PC-3 (cell line): ENCODE measurements at regions not wholly inside any gene's neighbourhood (a gene's known extent, or its start where the extent isn't known, plus 50 kb on each side); places are given as distances from the start of the nearest gene placed in this dataset.

Experiments
- ATAC-seq: fragments of 200-7000 bp; cut with Tn5 transposase; 2 replicates; pipeline ENCODE4 v1.9.1; 2020; ENCODE audit warnings: mild to moderate bottlenecking, moderate library complexity
- BruUV-seq: library from RNA; stranded (reverse); fragments of 400-500 nt; replicated peaks from 2 replicates; lab custom pipeline; 2021; lab: Mats Ljungman, UMichigan
- CTCF ChIA-PET: fragments of 300-600 bp; sonication (Branson Sonifier 250); formaldehyde crosslinking; loops from one replicate; lab custom pipeline; 2022; ENCODE audit warnings: antibody characterized with exemption; lab: Charles Lee
- POLR2A ChIA-PET: fragments of 300-600 bp; sonication (Branson Sonifier 250); formaldehyde crosslinking; loops from one replicate; lab custom pipeline; 2022; ENCODE audit warnings: antibody characterized with exemption; ENCODE audit not compliant: unreplicated experiment; lab: Charles Lee
- DNase-seq: peaks from one replicate; pipeline ENCODE4 v3.0.0-alpha.2; 2015
- H2AFZ ChIP-seq: fragments of 300-600 bp; sonication (generic); 2 replicates; pipeline ENCODE4 v1.6.0; 2016; ENCODE audit warnings: antibody characterized with exemption, low read length
- H3F3A ChIP-seq: fragments of 300-600 bp; sonication (generic); one replicate; pipeline ENCODE4 v1.6.0; 2017; ENCODE audit warnings: antibody characterized with exemption, low read length, control low read depth, mild to moderate bottlenecking; ENCODE audit not compliant: unreplicated experiment
- H3K27ac ChIP-seq: fragments of 300-600 bp; sonication (generic); 2 replicates; pipeline ENCODE4 v1.5.1; 2016; ENCODE audit warnings: mild to moderate bottlenecking, low read length
- H3K27me3 ChIP-seq: fragments of 300-600 bp; sonication (generic); 2 replicates; pipeline ENCODE4 v1.6.1; 2016; ENCODE audit warnings: low read length, mixed read lengths
- H3K36me3 ChIP-seq: fragments of 300-600 bp; sonication (generic); 2 replicates; pipeline ENCODE4 v1.6.1; 2016; ENCODE audit warnings: low read depth, mixed run types, low read length, mixed read lengths
- H3K4me1 ChIP-seq: fragments of 300-600 bp; sonication (generic); 2 replicates; pipeline ENCODE4 v1.5.1; 2016; ENCODE audit warnings: low read length; ENCODE audit not compliant: insufficient read depth
- H3K4me2 ChIP-seq: fragments of 300-600 bp; sonication (generic); 2 replicates; pipeline ENCODE4 v1.6.0; 2016; ENCODE audit warnings: low read length
- H3K4me3 ChIP-seq: fragments of 300-600 bp; sonication (generic); 2 replicates; pipeline ENCODE4 v1.5.1; 2016; ENCODE audit warnings: mild to moderate bottlenecking, low read length, mixed read lengths
- H3K79me2 ChIP-seq: fragments of 300-600 bp; sonication (generic); 2 replicates; pipeline ENCODE4 v1.6.1; 2017; ENCODE audit warnings: low read length, mixed read lengths
- H3K9ac ChIP-seq: fragments of 300-600 bp; sonication (generic); 2 replicates; pipeline ENCODE4 v1.6.0; 2016; ENCODE audit warnings: mild to moderate bottlenecking, low read length
- H3K9me2 ChIP-seq: fragments of 300-600 bp; sonication (generic); replicated peaks from 2 replicates; pipeline ENCODE4 v1.6.1; 2016; ENCODE audit warnings: mixed run types, low read length, mixed read lengths
- H3K9me3 ChIP-seq: fragments of 300-600 bp; sonication (generic); 2 replicates; pipeline ENCODE4 v1.6.1; 2016; ENCODE audit warnings: low read length, mixed read lengths
- H4K20me1 ChIP-seq: fragments of 300-600 bp; sonication (generic); 2 replicates; pipeline ENCODE4 v1.6.1; 2016; ENCODE audit warnings: low read length, mixed read lengths
- CTCF ChIP-seq: fragments of 300-600 bp; sonication (generic); conservative IDR thresholded peaks from 2 replicates; pipeline ENCODE4 v1.5.1; 2017; ENCODE audit warnings: antibody characterized with exemption, low read depth, mild to moderate bottlenecking, low read length
- EZH2 ChIP-seq: fragments of 300-600 bp; sonication (generic); IDR thresholded peaks from one replicate; pipeline ENCODE4 v1.6.1; 2017; ENCODE audit warnings: antibody characterized with exemption, mild to moderate bottlenecking, low read length; ENCODE audit not compliant: unreplicated experiment
- EZH2phosphoT487 ChIP-seq: fragments of 300-600 bp; sonication (generic); IDR thresholded peaks from 2 replicates; pipeline ENCODE4 v1.6.1; 2018; ENCODE audit warnings: mild to moderate bottlenecking, antibody characterized with exemption, low read length, borderline replicate concordance
- intact Hi-C: fragments of 100-400 bp; cut with micrococcal nuclease; formaldehyde crosslinking; loops from 2 replicates; pipeline ENCODE4 v1.9.0; 2023

GRCh38 chr1:10936998-10937901 is 75.2 kb upstream of the TARDBP start:
- POLR2A ChIA-PET: no interaction called here
- no peak overlapping the region for H3K9ac ChIP-seq
- TF ChIP-seq EZH2phosphoT487: no peak
- no peak for TF ChIP-seq EZH2
- TF ChIP-seq CTCF: no peak
- ATAC-seq (no peak), DNase-seq (no peak)
- H3K79me2 ChIP-seq: no peaks in the 10 kb centered on the region
- H3K27me3 ChIP-seq: no peaks in the 10 kb centered on the region
- no peaks in the 10 kb centered on the region for H3F3A ChIP-seq
- H3K4me2 ChIP-seq: no peak overlapping the region
- no peaks in the 10 kb centered on the region for H3K9me3 ChIP-seq
- H2AFZ ChIP-seq: no peak overlapping the region
- CTCF ChIA-PET: interaction anchor here (0.7 kb wide), 1 partner anchor 565 kb away, joined by 4 read pairs; no protein-coding TSS in a partner anchor
- intact Hi-C loops: no loop called here
- no TSS peak for BruUV-seq
- no peak overlapping the region for H3K27ac ChIP-seq
- no peaks in the 10 kb centered on the region for H4K20me1 ChIP-seq
- no peak overlapping the region for H3K4me3 ChIP-seq
- H3K9me2 ChIP-seq: no peaks in the 10 kb centered on the region
- H3K4me1 ChIP-seq: 0 out of 2 replicates have a peak, but pooled peaks cover 4% of the 10 kb centered on the region
- no peaks in the 10 kb centered on the region for H3K36me3 ChIP-seq

DNA sequence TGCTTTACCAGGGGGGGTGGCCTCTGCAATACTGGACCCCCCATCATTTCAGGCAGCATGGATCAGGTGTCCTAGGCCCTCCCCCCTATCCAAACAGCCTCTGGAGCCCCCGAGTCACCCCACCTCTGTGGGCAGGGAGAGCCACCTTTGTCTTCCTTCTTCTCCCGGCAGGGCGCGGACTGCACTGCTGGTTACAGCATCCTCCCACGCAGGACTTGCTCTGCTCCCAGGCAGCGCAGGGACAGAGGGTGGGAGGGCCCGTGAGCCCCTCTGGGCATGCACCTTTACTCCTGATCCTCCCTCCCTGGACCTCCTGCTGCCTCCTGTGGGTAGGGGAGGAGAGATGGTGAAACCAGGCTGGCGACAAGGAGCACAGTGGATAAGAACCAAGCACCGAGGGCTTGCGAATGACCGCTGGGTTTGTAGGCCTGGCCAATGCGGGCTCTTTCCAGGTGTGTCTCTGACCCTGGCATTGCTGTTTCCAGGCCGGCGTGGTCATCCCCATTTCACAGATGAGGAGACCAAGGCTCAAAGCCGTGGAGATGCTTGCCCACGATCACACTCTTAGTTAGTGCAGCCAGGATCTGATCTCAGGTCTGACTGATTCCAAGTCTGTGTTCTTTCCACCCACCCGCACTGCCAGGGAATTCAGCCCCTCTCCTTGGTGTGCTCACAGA is 73.6 kb upstream of the TARDBP start:
- no peak overlapping the region for H3K4me2 ChIP-seq
- no peaks in the 10 kb centered on the region for H3K27me3 ChIP-seq
- ATAC-seq (no peak), DNase-seq (no peak)
- CTCF ChIA-PET: no interaction called here
- no peaks in the 10 kb centered on the region for H4K20me1 ChIP-seq
- intact Hi-C loops: no loop called here
- no peaks in the 10 kb centered on the region for H3K36me3 ChIP-seq
- no peaks in the 10 kb centered on the region for H3F3A ChIP-seq
- H3K79me2 ChIP-seq: no peaks in the 10 kb centered on the region
- POLR2A ChIA-PET: no interaction called here
- 0 out of 2 replicates have a peak, but pooled peaks cover 4% of the 10 kb centered on the region for H3K4me1 ChIP-seq
- H3K9ac ChIP-seq: no peak overlapping the region
- no TSS peak for BruUV-seq
- no peak overlapping the region for H2AFZ ChIP-seq
- H3K9me2 ChIP-seq: no peaks in the 10 kb centered on the region
- no peak overlapping the region for H3K27ac ChIP-seq
- H3K9me3 ChIP-seq: no peaks in the 10 kb centered on the region
- no peak for TF ChIP-seq EZH2
- no peak for TF ChIP-seq EZH2phosphoT487
- no peak for TF ChIP-seq CTCF
- no peak overlapping the region for H3K4me3 ChIP-seq
